ENCODE measurements at regions not wholly inside any gene's neighbourhood (a gene's known extent, or its start where the extent isn't known, plus 50 kb on each side); places are given as distances from the start of the nearest gene placed in this dataset.
A peak's percentile ranks its signal among the peaks of the same experiment; 100 is the strongest.
"Not testable (repeated sequence)": the region's sequence is repeated elsewhere in the genome, so short reads cannot be mapped to it uniquely, and the experiment has no call there.

DNA sequence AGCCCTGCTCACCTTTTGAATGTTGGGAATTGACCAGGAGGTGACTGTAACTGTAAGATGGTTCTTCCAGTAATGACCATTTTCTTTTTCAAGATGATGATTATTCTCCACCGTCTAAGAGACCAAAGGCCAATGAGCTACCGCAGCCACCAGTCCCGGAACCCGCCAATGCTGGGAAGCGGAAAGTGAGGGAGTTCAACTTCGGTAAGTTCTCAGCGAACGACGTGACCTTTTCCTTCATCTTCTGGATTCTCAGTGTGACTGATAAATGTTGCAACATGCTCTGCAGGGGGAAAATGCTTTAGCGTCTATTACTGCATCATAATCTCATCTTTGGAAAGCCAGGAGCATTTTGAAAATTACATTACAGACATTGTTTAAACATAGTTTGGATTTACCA lies 89.5 kb upstream of the SPDYE9 start:
- not testable (repeated sequence) for DNase-seq (ENCODE audit: low read depth in 2 of 2)

- DNase-seq (ENCODE audit: low read depth in 2 of 2) = not testable (repeated sequence)
These were observed 85.1 kb upstream of the SPDYE9 start for GRCh38 chr7:73170902-73171301.

GRCh38 chr7:73170415-73170814 lies 84.6 kb upstream of the SPDYE9 start:
- DNase-seq (ENCODE audit: low read depth in 2 of 2) = not testable (repeated sequence)

- not testable (repeated sequence) for DNase-seq (ENCODE audit: low read depth in 2 of 2)
These were observed 80.3 kb upstream of the SPDYE9 start for GRCh38 chr7:73166152-73166551.

GRCh38 chr7:73162680-73163079 lies 76.8 kb upstream of the SPDYE9 start:
- not testable (repeated sequence) for DNase-seq (ENCODE audit: low read depth in 2 of 2)

GRCh38 chr7:73161727-73162126 lies 75.9 kb upstream of the SPDYE9 start:
- not testable (repeated sequence) for DNase-seq (ENCODE audit: low read depth in 2 of 2)

- not testable (repeated sequence) for DNase-seq (ENCODE audit: low read depth in 2 of 2)
These were observed 71.4 kb upstream of the SPDYE9 start for GRCh38 chr7:73157169-73157661.

GRCh38 chr7:73156510-73157168 lies 70.8 kb upstream of the SPDYE9 start:
- not testable (repeated sequence) for DNase-seq (ENCODE audit: low read depth in 2 of 2)

DNA sequence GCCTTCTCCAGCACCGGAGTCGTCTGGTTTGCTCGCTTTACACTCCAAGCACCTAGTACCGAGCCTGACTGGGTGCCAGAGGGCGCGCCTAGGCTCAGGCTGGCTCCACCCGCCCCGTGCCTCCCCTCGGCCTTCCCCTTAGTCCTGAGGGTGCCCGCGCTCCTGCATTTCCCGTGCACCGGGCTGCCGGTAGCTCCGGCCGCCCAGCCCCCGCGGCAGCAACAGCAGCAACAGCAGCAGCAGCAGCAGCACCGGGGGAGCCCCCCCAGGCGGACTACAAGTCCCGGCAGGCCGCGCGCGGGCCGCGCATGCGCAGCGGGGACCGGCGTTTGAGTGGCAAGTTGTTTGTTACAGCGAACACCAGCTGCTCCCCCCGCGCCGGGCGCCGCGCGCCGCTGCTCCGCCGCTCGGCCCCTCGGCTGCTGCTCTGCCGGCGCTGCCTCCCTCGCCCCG lies 68.8 kb upstream of the SPDYE9 start:
- DNase-seq (ENCODE audit: low read depth in 2 of 2) = peak; percentile 68 to 73

DNA sequence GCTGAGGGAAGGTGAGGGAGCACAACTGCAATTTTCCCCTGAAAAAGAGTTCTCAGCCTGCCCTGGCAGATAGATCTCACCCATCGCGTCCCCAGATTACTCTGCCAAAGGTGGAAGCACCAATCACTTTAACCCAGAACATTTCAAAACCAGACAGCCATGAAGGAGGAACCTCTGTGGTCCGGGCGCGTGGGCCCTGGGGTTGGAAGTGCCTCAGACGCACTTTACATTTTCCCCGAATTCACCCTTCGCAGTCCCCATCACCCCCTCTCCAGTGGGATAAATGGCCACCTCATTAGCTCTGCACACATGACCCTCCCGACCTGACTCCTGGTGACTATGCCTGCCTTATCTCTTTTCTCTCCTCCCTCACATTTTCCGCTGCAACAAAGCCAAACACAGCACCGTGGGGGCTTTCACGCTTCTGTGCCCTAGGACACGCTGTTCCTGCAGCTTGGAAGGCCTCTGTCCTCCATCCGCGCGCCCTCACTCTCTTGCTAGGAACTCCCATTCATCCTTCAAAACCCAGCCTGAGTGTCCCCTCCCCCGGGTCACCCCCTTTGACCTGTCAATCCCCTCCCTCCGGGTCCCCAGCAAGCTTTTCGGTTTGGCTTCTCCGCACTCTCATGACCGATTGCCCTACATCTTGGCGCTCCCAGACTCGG lies 68.2 kb upstream of the SPDYE9 start:
- DNase-seq (ENCODE audit: low read depth in 2 of 2) = not testable (repeated sequence)

GRCh38 chr7:73148570-73148969 lies 62.7 kb upstream of the SPDYE9 start:
- not testable (repeated sequence) for DNase-seq (ENCODE audit: low read depth in 2 of 2)

- not testable (repeated sequence) for DNase-seq (ENCODE audit: low read depth in 2 of 2)
These were observed 61.8 kb upstream of the SPDYE9 start for GRCh38 chr7:73147681-73148080.

DNA sequence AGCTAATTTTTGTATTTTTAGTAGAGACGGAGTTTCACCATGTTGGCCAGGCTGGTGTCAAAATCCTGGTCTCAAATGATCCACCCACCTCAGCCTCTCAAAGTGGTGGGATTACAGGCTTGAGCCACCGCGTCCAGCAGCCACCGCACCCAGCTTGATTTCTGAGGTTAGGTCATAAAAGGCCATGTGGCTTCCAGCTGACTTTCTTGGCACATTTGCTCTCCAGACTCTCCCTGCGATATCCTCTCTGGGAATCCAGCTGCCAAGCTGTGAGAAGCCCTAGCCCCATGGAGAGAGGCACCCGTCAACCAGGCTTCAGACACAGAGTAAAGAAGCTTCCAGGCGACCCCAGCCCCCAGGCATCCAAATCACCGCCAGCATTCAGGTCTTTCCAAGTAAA lies 58.2 kb upstream of the SPDYE9 start:
- DNase-seq (ENCODE audit: low read depth in 2 of 2) = not testable (repeated sequence)

DNA sequence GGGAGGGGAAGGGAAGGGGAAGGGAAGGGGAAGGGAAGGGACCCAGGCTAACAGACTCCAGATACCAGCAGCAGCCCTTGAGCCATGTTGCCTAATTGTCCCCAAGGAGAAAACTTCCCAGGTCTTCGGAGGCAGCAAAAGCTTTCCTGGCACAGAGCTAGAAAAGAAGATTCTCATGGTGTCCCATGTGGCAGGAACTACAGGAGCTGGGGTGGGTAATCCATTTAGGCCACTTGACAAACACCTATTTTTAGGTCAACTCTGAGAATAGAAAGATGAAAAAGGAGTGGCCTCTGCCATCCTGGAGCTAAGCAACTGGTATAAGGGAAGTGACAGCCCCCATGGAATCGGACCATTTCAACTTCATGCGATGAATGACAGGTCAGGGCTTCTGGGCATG lies 52.1 kb upstream of the SPDYE9 start:
- not testable (repeated sequence) for DNase-seq (ENCODE audit: low read depth in 2 of 2)
